GM21526 (cell line): ENCODE measurements at regions not wholly inside any gene's neighbourhood (a gene's known extent, or its start where the extent isn't known, plus 50 kb on each side); places are given as distances from the start of the nearest gene placed in this dataset.
"Not testable (repeated sequence)": the region's sequence is repeated elsewhere in the genome, so short reads cannot be mapped to it uniquely, and the experiment has no call there.

Experiments used
- ATAC-seq: cut with Tn5 transposase; IDR thresholded peaks from one replicate; pipeline ENCODE4 v1.9.1; 2021; ENCODE audit warnings: moderate library complexity; ENCODE audit not compliant: unreplicated experiment, low FRiP score

GRCh38 chr10:35854661-35855060, 212.6 kb upstream of the FZD8 start:
- no peak for ATAC-seq

GRCh38 chr10:35852721-35853120, 210.6 kb upstream of the FZD8 start:
- no peak for ATAC-seq

- no peak for ATAC-seq
Observed at GRCh38 chr10:35848412-35848811, 206.3 kb upstream of the FZD8 start.

- no peak for ATAC-seq
Observed at GRCh38 chr10:35844686-35845085, 202.6 kb upstream of the FZD8 start.

- no peak for ATAC-seq
Observed at GRCh38 chr10:35843524-35844181, 201.6 kb upstream of the FZD8 start.

- no peak for ATAC-seq
Observed at GRCh38 chr10:35838054-35838453, 196.0 kb upstream of the FZD8 start.

GRCh38 chr10:35835545-35835944, 193.4 kb upstream of the FZD8 start:
- ATAC-seq = no peak

GRCh38 chr10:35834877-35835494, 192.9 kb upstream of the FZD8 start:
- ATAC-seq = no peak

- ATAC-seq = no peak
Observed at GRCh38 chr10:35827783-35828182, 185.7 kb upstream of the FZD8 start.

GRCh38 chr10:35824704-35825103, 182.6 kb upstream of the FZD8 start:
- ATAC-seq = no peak

GRCh38 chr10:35822316-35822715, 180.2 kb upstream of the FZD8 start:
- no peak for ATAC-seq

GRCh38 chr10:35821339-35821911, 179.3 kb upstream of the FZD8 start:
- no peak for ATAC-seq

- ATAC-seq = no peak
Observed at GRCh38 chr10:35819736-35820135, 177.6 kb upstream of the FZD8 start.

GRCh38 chr10:35819011-35819410, 176.9 kb upstream of the FZD8 start:
- no peak for ATAC-seq

- not testable (repeated sequence) for ATAC-seq
Observed at GRCh38 chr10:35817109-35817508, 175.0 kb upstream of the FZD8 start.

GRCh38 chr10:35813219-35813618, 171.1 kb upstream of the FZD8 start:
- no peak for ATAC-seq

GRCh38 chr10:35808344-35808743, 166.2 kb upstream of the FZD8 start:
- no peak for ATAC-seq

- no peak for ATAC-seq
Observed at GRCh38 chr10:35803046-35803445, 160.9 kb upstream of the FZD8 start.

- no peak for ATAC-seq
Observed at GRCh38 chr10:35797187-35797586, 155.1 kb upstream of the FZD8 start.

GRCh38 chr10:35795131-35795824, 153.2 kb upstream of the FZD8 start:
- ATAC-seq = no peak

GRCh38 chr10:35794703-35795102, 152.6 kb upstream of the FZD8 start:
- ATAC-seq = no peak

GRCh38 chr10:35792291-35792690, 150.2 kb upstream of the FZD8 start:
- no peak for ATAC-seq
